Activated CD8-positive, alpha-beta memory T cell treated with anti-CD3 and anti-CD28 coated beads, Interleukin-2, amount 50 U/mL, for 4 hours (primary cell): ENCODE measurements at regions not wholly inside any gene's neighbourhood (a gene's known extent, or its start where the extent isn't known, plus 50 kb on each side); places are given as distances from the start of the nearest gene placed in this dataset.
"Not testable (repeated sequence)": the region's sequence is repeated elsewhere in the genome, so short reads cannot be mapped to it uniquely, and the experiment has no call there.

Source experiments
- DNase-seq: peaks from one replicate; pipeline ENCODE4 v3.0.0-alpha.2; 2020

DNA sequence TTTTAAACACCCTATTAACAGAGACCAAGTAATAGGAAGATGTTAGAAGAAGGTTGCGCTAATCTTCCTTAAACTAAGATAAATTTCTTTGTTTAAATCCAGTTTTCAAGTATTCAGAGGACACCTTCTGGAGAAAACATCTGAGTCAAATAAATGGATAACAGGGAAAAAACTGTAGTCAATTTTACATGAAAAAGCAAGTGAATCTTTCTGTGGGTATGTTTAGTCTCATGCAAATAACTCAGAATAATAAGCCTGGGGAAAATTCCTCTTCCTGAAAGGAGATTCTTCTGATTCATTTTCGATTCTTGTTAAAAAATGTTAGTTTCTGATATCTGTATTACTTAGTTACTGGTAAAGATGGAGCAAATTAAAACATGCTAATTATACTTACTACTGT lies 145.5 kb downstream of the CTH start:
- no peak for DNase-seq

DNA sequence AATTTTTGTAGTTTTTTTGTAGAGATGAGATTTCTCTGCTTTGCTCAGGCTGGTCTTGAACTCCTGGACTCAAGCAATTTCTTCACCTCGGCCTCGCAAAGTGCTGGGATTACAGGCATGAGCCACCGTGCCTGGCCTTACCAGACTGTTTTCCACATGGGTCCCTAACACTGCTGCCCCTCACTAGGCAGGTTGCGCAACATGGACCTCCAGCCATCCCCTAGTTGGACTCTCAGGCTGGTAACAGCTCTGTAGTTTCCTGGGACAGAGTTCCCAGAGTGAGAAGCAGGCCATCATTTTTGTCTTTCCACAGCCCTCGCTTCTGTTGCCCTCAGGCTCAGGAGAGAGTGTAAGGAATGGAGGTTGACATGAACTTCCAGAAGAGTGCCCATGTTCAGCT lies 156.1 kb downstream of the CTH start:
- DNase-seq: no peak

DNA sequence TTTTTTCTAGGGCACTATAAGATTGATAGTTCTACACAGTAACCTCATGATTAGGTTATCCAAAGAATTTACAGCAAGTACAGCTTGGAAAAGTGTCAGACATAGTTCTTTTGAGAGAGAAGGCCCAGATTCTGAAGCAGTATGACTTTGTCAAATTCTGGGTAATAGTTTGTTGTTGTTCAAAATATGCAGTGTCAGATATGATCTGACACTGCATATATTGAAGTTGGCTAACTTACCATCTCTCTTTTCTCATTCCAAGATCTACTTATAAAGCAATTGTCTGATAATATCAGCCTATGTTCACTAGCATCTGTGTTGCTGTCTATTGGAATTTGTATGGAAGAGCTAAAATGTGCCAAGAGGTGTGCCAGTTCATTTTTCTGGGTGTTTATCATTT lies 160.1 kb downstream of the CTH start:
- DNase-seq: no peak

DNA sequence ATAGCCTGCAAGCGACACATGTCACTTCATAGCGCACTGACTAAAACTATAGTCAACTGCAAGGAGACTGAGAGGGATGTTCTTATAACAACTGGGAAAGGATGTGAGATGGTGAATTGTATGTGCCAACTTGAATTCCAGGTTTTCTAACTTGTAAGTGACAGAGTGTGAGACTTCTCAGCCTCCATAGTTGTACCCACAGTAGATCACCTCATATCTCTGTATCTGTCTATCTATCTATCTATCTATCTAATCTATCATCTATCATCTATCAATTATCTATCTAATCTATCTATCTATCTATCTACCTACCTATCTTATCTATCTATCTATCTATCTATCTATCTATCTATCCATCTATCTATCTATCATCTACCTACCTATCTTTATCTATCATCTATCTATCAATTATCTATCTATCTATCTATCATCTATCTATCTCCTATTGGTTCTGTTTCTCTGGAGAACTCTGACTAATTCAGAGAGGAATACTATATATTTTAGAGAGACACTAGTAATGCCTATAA lies 162.3 kb downstream of the CTH start:
- DNase-seq: no peak

DNA sequence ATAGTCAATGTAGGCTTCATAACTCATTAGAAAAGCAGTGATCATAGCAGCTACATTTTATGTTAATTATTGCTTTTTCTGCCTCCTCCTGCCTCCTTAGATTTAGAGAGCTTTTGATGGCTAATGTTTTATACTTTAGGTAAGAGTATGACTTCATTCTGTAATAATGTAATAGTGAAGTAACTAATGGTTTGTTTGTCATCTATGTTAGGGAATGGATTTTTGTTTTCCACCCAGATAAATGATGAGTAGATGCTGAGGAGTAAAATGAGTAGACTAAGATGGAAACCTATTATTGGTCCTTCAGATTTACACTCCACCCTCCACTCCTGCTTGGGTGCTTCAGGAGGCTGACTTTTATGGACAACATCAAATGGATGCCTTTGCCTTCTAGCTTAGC lies 170.6 kb downstream of the CTH start:
- DNase-seq: no peak

DNA sequence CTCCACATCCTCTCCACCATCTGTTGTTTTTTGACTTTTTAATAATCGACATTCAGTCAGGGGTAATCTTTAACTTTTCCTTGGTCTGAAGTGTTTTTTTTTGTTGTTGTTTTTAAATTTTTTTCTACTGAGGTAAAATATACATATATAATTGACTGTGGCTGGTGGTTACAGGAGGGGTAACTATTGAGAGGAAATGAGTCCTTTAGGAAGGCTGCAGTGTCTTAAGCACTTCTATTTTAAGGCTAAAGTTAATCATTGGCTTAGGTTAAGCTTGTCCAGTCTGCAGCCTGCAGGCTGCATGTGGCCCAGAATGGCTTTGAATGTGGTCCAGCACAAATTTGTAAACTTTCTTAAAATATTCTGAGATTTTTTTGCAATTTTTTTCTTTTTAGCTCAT lies 172.5 kb downstream of the CTH start:
- no peak for DNase-seq

DNA sequence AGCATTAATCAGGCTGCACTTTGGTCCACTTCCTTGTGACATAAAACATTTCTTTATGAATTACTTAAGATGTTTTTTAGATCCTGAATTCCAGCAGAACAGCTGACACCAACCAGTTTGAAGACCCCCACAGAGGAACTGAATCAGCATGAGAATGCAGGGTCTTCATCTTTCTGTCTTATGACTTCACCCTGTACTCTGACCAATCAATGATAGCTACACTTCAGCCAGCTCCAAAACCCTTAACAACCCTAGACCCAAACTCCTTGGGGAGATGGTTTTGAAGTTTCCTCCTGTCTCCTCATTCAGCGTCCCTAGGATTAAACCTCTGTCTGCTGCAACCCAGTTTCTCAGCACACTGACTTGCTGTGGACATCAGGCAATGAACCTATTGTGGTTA lies 175.0 kb downstream of the CTH start:
- no peak for DNase-seq

DNA sequence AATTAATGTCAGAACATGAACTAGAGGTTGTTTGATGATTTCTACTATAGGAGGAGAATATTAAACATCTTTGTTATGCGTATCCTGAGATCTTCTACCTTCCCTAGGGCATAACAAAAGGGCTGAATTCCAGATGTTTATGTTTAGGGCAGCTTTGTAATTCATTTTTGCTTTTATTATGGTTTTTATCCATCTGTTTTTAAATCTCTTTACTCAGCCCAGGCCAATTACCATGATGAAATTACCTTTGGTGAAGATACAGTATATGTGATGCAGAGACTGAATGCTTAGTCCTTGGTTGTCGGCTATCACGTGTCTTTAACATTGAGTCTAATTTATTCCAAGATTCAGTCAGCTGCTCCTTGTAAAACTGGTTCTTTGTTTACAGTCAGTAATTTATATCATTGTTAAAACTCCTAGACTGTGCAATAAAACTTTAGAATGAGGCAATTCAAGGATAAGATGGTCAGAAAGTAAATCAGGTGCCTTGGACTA lies 176.9 kb downstream of the CTH start:
- DNase-seq: no peak

DNA sequence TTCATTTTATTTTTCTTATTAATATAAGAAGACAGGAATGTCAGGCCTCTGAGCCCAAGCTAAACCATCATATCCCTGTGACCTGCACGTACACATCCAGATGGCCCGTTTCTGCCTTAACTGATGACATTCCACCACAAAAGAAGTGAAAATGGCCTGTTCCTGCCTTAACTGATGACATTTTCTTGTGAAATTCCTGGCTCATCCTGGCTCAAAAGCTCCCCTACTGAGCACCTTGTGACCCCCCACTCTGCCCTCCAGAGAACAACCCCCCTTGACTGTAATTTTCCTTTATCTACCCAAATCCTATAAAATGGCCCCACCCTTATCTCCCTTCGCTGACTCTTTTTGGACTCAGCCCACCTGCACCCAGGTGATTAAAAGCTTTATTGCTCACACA lies 182.5 kb downstream of the CTH start:
- not testable (repeated sequence) for DNase-seq

DNA sequence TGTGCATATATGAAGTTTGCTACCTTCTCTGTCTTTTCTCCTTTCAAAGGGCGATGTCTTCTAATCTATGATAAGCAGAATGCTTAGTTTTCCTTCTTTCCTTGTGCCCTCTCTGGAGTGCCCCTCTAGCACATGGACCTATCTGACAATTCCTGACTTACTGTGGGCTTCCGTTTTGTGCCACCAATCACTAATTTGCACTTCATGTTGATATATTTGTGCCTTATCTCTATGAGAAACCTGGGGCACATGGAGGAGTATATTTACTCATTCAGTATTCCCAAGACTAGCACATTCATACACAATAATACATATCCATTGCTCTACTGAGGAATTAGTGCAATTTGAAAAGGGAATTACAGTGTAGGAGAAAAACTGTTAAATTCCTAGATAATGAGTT lies 197.7 kb downstream of the CTH start:
- no peak for DNase-seq

DNA sequence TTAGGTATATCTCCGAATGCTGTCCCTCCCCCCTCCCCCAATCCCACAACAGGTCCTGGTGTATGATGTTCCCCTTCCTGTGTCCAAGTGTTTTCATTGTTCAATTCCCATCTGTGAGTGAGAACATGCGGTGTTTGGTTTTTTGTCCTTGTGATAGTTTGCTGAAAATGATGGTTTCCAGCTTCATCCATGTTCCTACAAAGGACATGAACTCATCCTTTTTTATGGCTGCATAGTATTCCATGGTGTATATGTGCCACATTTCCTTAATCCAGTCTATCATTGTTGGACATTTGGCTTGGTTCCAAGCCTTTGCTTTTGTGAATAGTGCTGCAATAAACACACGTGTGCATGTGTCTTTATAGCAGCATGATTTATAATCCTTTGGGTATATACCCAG lies 199.1 kb downstream of the CTH start:
- not testable (repeated sequence) for DNase-seq

DNA sequence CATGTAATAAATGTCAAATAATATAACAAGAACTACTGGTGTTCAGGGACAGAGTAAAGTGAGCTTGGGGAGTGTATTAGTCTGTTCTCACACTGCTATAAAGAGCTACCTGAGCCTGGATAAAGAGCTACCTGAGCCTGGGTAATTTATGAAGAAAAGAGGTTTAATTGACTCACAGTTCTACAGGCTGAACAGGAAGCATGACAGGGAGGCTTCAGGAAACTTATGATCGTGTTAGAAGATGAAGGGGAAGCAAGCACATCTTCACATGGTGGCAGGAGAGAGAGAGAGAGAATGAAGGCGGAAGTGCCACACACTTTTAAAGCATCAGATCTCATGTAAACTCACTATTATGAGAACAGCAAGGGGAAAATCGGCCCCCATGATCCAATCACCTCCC lies 205.9 kb downstream of the CTH start:
- no peak for DNase-seq

DNA sequence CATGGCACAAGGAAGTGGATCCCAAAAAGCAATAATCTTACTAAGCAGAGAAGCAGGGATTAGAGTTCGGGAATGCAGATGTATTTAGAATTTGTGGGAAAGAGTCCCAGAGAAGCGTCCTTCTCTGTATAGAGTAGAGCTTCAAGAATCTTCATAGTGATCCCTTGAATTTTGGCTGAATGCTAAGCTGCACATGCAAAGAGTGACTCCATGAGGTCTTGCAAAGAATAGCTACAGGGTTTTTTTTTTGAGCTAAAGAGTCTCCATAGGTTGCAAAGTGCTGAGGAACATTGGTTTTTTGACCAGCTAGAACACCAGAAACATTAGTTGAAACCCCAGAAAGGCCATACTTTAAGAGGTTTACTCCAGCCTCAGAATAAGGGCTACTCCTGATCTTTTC lies 206.7 kb downstream of the CTH start:
- no peak for DNase-seq

DNA sequence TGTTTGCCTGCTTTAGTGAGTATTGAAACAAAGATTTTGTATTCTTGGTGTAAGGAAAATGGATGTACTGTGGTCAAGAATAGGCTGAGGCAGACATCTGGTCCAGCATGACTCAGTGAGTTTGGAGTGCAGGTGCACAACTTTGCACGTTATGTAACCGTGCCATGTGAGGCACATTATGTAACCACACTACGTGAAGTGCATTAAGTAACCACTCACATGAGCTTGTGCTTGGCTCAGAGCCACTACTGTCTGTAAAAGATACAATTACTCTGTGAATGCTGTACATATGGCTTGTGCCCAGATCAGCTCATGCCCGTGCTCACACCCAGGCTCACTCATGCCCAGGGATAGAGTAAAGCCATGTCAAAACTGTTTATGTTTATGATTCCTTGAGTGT lies 216.8 kb downstream of the CTH start:
- DNase-seq: no peak

DNA sequence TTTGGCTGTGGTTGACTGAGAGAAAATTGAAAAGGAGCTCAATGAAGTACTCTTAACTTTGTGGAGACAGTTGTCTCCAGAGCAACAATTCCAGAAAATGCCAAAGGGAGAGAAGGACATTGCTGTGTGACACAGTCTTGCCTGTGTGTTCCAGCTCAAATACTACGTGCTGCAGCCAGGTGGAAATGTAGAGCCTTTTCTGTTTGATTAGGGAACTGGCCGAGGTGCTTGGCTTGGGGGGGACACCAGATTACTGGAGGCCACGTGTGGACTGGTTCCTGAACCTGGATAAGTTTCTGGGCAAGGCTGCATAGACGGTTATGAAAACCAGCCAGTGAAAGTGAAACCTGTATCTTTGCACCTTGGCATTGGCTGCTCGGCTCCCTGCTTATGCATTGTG lies 217.9 kb downstream of the CTH start:
- DNase-seq: no peak

DNA sequence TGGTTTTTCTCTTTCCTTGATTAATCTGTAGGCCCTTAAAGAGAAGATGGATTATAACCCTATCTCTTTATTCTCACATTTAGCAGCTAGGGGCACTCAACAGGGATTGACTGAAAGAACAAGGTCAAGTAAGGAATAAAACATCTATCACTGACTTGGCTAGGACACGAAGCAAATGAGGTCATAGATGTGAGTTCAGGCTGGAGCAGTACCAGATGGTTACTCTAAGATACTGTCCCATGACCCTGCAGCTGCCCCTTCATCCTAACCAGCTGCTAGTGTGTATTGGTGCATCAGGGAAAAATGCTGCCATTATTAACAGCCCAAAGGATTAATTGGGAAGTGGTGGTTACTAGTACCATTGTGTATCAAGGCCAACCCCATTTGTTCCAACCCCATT lies 221.9 kb downstream of the CTH start:
- DNase-seq: no peak

DNA sequence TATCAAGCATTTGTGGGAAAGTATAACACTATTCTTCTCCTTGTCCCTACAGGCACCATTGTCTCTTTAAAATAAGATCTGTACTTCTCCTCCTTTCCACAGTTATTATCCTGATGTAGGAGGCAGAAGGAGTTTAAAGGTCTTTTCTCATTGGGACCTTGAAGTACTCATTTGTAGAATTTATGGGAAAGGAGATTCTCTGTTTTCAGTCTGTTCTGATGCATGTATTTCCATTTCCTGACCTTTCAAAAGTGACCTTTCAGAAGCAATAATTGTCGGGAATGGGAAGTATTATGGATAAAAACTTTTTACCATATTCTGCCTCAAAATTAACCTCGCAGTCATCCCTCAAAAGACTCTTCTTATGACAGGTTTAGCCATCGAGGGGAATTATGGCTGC lies 224.8 kb downstream of the CTH start:
- DNase-seq: no peak

DNA sequence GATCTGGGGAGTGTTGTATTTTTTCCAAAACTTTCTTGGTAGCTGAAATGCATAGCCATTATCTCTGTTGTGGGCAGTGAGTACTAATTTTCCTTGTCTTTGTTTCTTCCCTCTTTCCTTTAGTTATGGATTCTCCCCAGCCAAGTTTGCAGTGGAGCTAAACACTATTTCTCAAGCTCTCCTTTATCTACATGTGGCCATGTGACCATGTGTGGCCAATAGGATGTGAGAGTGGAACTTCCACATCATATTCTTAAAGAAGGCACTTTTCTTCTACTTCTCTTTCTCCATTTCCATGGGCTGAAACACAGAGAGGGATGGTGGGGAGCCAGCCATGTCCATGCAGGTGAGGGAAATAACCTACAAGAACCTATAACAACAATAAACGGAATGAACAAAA lies 230.8 kb downstream of the CTH start:
- no peak for DNase-seq

DNA sequence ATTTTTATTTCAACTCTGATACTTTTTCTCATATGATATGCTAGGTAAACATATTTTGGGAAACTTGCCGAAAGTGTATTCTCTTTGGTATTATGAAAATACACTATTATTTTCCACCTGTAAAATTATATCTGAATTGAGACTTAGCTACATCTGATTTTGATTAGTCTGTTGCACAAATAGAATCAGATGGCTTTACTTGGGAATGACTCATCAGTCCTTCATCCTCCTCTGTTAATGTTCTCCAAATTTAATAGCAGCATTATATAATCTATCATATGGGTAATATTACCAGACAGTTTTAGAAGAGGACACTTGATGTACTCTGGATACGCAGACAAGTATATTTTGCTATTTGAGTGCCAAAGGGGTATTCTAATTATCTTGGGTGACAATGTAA lies 245.3 kb downstream of the CTH start:
- no peak for DNase-seq

DNA sequence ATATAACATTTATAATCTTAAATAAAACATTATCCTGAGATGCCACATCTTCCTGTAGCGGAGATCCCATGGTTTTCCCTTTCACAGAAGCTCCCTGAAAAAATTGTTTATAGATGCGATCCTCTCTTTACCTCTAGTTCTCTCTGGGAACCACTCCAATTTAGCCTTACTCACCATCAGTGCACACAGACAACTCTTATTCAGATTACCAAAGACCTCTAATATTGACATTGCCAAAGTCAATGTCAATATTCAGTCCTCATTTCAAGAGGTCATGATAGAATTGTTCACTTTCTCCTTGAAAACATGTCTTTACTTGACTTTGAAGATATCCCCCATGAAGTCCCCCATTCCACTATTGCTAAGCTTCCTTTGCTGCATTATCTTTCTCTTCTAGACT lies 248.8 kb downstream of the CTH start:
- no peak for DNase-seq

DNA sequence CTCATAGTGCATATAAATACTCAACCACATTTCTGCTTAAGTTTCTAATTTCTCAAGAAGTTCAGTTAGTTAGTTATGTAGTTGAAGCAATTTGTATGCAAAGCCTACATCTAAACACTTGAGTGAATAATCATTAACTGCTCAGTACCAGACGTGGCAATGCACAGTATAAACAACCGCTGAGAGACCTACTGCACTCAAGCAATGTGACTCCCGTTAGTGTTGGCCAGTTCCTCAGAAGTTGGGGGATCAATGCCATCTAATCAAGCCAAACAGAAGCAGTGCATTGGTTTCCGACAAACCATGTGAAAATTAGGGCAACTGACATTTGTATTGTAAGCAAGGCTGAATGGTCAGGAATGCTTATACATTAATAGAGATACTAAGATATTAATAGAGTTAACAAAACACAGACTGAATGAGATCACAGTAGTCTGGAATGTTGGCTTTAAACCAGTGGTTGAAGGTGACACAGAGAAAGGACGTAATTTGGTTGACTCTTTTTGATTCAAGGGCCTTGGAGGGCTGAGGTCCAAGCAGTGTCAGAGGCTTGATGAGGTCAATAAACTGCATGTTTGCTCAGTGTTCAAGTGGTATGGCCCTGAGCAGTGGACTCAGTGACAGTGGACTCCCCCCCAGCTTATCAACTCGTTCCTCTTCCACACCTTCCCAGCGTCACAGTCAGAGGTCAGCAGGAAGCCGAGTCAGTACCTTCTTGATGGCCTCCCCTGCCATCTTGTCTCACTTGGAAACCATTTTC lies 255.5 kb downstream of the CTH start:
- DNase-seq: no peak

DNA sequence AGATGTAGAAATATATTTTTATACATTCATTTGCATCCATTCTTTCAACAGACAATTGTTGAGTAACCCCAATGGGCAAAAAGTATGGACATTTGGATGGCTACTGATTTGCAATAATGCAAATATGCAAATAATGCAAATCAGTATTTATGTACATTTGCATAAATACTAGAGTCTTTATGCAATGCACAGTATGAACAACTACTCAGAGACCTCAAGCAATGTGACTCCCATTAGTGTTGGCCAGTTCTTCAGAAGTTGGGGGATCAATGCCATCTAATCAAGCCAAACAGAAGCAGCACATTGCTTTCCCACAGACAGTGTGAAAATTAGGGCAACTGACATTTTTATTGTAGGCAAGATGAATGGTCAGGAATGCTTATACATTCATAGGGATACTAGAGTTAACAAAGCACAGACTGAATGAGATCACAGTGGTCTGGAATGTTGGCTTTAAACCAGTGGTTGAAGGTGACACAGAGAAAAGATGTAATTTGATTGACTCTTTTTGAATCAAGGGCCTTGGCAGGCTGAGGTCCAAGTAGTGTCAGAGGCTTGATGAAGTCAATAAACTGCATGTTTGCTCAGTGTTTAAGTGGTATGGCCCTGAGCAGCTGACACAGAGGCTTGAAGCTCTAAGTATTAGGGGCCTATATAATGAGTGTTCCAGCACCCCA lies 256.6 kb downstream of the CTH start:
- DNase-seq: no peak

DNA sequence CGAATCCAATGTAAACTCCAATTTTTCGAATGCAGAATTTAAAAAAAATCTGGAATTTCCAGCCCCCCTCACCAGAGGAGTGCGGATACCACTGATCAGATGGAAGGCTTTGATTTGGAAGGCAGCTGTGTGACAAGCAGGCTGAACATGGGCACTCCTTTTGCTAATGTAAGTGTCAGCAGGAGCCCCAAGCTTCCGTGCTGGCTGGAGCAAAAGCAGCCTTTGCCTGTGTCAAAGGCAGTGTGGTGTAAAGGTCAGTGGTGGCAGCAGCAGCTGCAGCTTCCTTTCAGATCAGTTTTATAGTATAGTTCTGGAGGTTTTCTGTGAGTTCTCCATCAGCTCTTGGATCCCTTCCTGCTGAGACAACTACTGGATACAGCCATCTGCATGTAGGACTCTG lies 259.9 kb downstream of the CTH start:
- DNase-seq: no peak

DNA sequence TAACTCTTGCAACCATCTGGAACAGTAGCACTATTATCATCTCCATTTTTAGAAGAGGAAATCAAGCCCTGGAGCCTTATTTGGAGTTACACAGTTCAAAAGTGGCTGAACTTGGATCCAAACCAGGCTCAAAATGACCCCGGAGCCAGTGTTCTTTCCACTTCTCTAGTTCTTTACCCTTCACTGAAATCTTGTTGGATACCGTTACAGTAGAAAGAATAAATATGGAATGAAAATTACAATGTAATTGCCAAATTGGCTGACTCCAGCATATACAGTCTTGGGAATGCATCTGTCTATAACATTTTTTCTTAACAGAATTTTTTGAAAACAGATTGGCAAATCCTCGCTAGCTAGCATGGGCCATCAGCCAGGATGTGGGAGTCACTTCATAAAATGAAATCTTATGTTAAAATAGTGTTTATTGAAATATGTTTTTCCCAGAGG lies 261.4 kb downstream of the CTH start:
- DNase-seq: no peak
